HEK293T (cell line): ENCODE measurements at regions not wholly inside any gene's neighbourhood (a gene's known extent, or its start where the extent isn't known, plus 50 kb on each side); places are given as distances from the start of the nearest gene placed in this dataset.

Source experiments
- CTCF ChIA-PET: fragments of 350-600 bp; formaldehyde crosslinking; extraction: SDS; loops from one replicate; lab custom pipeline; 2021; ENCODE audit warnings: antibody characterized with exemption, inconsistent platforms; lab: Yijun Ruan, JAX
- POLR2A ChIA-PET: fragments of 350-600 bp; formaldehyde crosslinking; extraction: SDS; loops from one replicate; lab custom pipeline; 2020; ENCODE audit warnings: antibody characterized with exemption, inconsistent platforms; lab: Yijun Ruan, JAX
- DNase-seq: peaks from one replicate; pipeline ENCODE4 v3.0.0; 2012; ENCODE audit warnings: mixed read lengths; ENCODE audit errors: extremely low spot score
- ARNT ChIP-seq: fragments of 450-650 bp; IDR thresholded peaks from 2 replicates; pipeline ENCODE4 v1.6.1; 2017; ENCODE audit warnings: mild to moderate bottlenecking
- BHLHE40 ChIP-seq: fragments of 450-650 bp; IDR thresholded peaks from 2 replicates; pipeline ENCODE4 v1.6.1; 2016; ENCODE audit warnings: mild to moderate bottlenecking, moderate library complexity, borderline replicate concordance
- CTBP1 ChIP-seq: fragments of 450-650 bp; IDR thresholded peaks from 2 replicates; pipeline ENCODE4 v1.6.1; 2016; ENCODE audit warnings: borderline replicate concordance
- ELF4 ChIP-seq: fragments of 450-650 bp; IDR thresholded peaks from 2 replicates; pipeline ENCODE4 v1.6.1; 2017; ENCODE audit warnings: antibody characterized with exemption
- FOXA1 ChIP-seq: fragments of 450-650 bp; IDR thresholded peaks from 2 replicates; pipeline ENCODE4 v1.6.1; 2016; ENCODE audit warnings: mild to moderate bottlenecking
- FOXK2 ChIP-seq: fragments of 450-650 bp; IDR thresholded peaks from 2 replicates; pipeline ENCODE4 v1.6.1; 2016; ENCODE audit warnings: mild to moderate bottlenecking
- FOXM1 ChIP-seq: fragments of 450-650 bp; IDR thresholded peaks from 2 replicates; pipeline ENCODE4 v1.6.1; 2017; ENCODE audit warnings: mild to moderate bottlenecking, borderline replicate concordance
- HDGF ChIP-seq: fragments of 450-650 bp; IDR thresholded peaks from 2 replicates; pipeline ENCODE4 v1.6.1; 2017; ENCODE audit warnings: antibody characterized with exemption, borderline replicate concordance
- L3MBTL2 ChIP-seq: fragments of 450-650 bp; conservative IDR thresholded peaks from 2 replicates; pipeline ENCODE4 v1.6.1; 2016; ENCODE audit warnings: mild to moderate bottlenecking
- LEF1 ChIP-seq: fragments of 450-650 bp; IDR thresholded peaks from 2 replicates; pipeline ENCODE4 v1.6.1; 2017; ENCODE audit warnings: mild to moderate bottlenecking, borderline replicate concordance
- NFRKB ChIP-seq: fragments of 450-650 bp; IDR thresholded peaks from 2 replicates; pipeline ENCODE4 v1.6.1; 2016; ENCODE audit warnings: mild to moderate bottlenecking, moderate library complexity
- PKNOX1 ChIP-seq: fragments of 450-650 bp; IDR thresholded peaks from 2 replicates; pipeline ENCODE4 v1.6.1; 2016
- SP1 ChIP-seq: fragments of 450-650 bp; IDR thresholded peaks from 2 replicates; pipeline ENCODE4 v1.6.1; 2017
- SUZ12 ChIP-seq: fragments of 450-650 bp; IDR thresholded peaks from 2 replicates; pipeline ENCODE4 v1.6.1; 2016; ENCODE audit warnings: mild to moderate bottlenecking
- TARDBP ChIP-seq: fragments of 450-650 bp; IDR thresholded peaks from 2 replicates; pipeline ENCODE4 v1.6.1; 2016
- ZNF384 ChIP-seq: fragments of 450-650 bp; IDR thresholded peaks from 2 replicates; pipeline ENCODE4 v1.6.1; 2016

GRCh38 chr5:92605591-92605990, 975.4 kb downstream of the NR2F1-AS1 start:
- ChIA-PET CTCF (no interaction called here), POLR2A (no interaction called here)
- DNase-seq: no peak
- no peak for TF ChIP-seq NFRKB
- TF ChIP-seq FOXM1: no peak
- no peak for TF ChIP-seq ARNT
- TF ChIP-seq L3MBTL2: no peak
- no peak for TF ChIP-seq FOXK2
- TF ChIP-seq FOXA1: no peak
- TF ChIP-seq TARDBP: no peak
- TF ChIP-seq CTBP1: no peak
- no peak for TF ChIP-seq PKNOX1
- TF ChIP-seq HDGF: no peak
- TF ChIP-seq BHLHE40: no peak
- TF ChIP-seq ELF4: no peak
- TF ChIP-seq SUZ12: no peak
- TF ChIP-seq ZNF384: no peak
- TF ChIP-seq LEF1: no peak
- TF ChIP-seq SP1: no peak

GRCh38 chr5:92599217-92599810, 981.7 kb downstream of the NR2F1-AS1 start:
- POLR2A ChIA-PET: no interaction called here
- TF ChIP-seq LEF1: no peak
- CTCF ChIA-PET: no interaction called here
- DNase-seq: no peak

- no peak for TF ChIP-seq ZNF384
- TF ChIP-seq L3MBTL2: no peak
- no peak for TF ChIP-seq BHLHE40
- no peak for TF ChIP-seq PKNOX1
- TF ChIP-seq FOXA1: no peak
- TF ChIP-seq ARNT: no peak
- TF ChIP-seq HDGF: no peak
- TF ChIP-seq ELF4: no peak
- TF ChIP-seq SUZ12: no peak
- no peak for TF ChIP-seq FOXK2
- DNase-seq: no peak
- CTCF ChIA-PET: no interaction called here
- POLR2A ChIA-PET: no interaction called here
Observed at GRCh38 chr5:92594031-92594430, 987.0 kb downstream of the NR2F1-AS1 start.

GRCh38 chr5:92588876-92589275, 992.1 kb downstream of the NR2F1-AS1 start:
- ChIA-PET CTCF (no interaction called here), POLR2A (no interaction called here)
- TF ChIP-seq TARDBP: no peak
- no peak for TF ChIP-seq SP1
- TF ChIP-seq L3MBTL2: no peak
- no peak for TF ChIP-seq HDGF
- TF ChIP-seq SUZ12: no peak
- TF ChIP-seq CTBP1: no peak
- TF ChIP-seq FOXK2: no peak
- no peak for TF ChIP-seq FOXM1
- TF ChIP-seq FOXA1: no peak
- no peak for TF ChIP-seq BHLHE40
- TF ChIP-seq ZNF384: no peak
- TF ChIP-seq NFRKB: no peak
- no peak for TF ChIP-seq ELF4
- no peak for TF ChIP-seq PKNOX1
- no peak for TF ChIP-seq ARNT
- TF ChIP-seq LEF1: no peak
- no peak for DNase-seq

- ChIA-PET POLR2A (no interaction called here), CTCF (no interaction called here)
- DNase-seq: peak; percentile 10
- no peak for TF ChIP-seq NFRKB
- TF ChIP-seq CTBP1: peak; percentile 48; the same call in 1 of the 2 replicates
- TF ChIP-seq PKNOX1: peak; percentile 68
- no peak for TF ChIP-seq SP1
- no peak for TF ChIP-seq BHLHE40
- TF ChIP-seq SUZ12: no peak
- TF ChIP-seq HDGF: no peak
- no peak for TF ChIP-seq LEF1
- no peak for TF ChIP-seq FOXM1
- TF ChIP-seq ZNF384: no peak
- peak; percentile 76 for TF ChIP-seq FOXA1
- no peak for TF ChIP-seq L3MBTL2
- no peak for TF ChIP-seq ELF4
Observed at GRCh38 chr5:92581690-92582089, 999.3 kb downstream of the NR2F1-AS1 start.

- TF ChIP-seq L3MBTL2 (no peak), CTBP1 (no peak), TARDBP (no peak), PKNOX1 (no peak), SUZ12 (no peak), ZNF384 (no peak), HDGF (no peak), ARNT (no peak), NFRKB (no peak), FOXA1 (no peak), BHLHE40 (no peak), FOXK2 (no peak), LEF1 (no peak), FOXM1 (no peak), ELF4 (no peak), SP1 (no peak)
- ChIA-PET POLR2A (no interaction called here), CTCF (no interaction called here)
- no peak for DNase-seq
Observed at GRCh38 chr5:92581249-92581648, 999.8 kb downstream of the NR2F1-AS1 start.
